ENCODE measurements at regions not wholly inside any gene's neighbourhood (a gene's known extent, or its start where the extent isn't known, plus 50 kb on each side); places are given as distances from the start of the nearest gene placed in this dataset.

- no peak for DNase-seq (ENCODE audit: low spot score)
- in situ Hi-C loops (cut with HindIII; ENCODE audit: low sequenced_read_pairs), result no loop called here
Measured at GRCh38 chr6:98590136-98590681, 244.2 kb upstream of the POU3F2 start.

GRCh38 chr6:98590997-98591396 is 243.4 kb upstream of the POU3F2 start:
- in situ Hi-C loops (cut with HindIII; ENCODE audit: low sequenced_read_pairs), result no loop called here

DNA sequence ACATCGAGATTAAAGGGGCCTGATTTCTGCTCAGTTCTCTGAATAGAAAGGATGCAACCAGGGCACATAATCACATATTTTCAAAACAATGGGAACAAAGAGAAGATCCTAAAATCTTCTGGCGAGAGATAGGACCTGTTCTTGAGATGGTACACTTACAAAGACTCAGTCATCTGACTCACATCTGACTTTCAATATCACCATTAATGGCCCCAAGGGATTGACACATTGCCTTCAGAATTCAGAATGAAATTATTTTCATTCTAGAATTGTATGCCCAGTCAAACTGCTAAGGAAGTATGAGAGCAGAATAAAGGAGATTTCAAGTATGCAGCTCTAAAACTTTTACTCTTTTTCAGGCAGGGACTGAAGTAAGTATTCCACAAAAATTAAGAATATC is 240.7 kb upstream of the POU3F2 start:
- no peak for DNase-seq (ENCODE audit: low spot score)
- in situ Hi-C loops (cut with HindIII; ENCODE audit: low sequenced_read_pairs), result no loop called here

More at GRCh38 chr6:98590997-98591396, 243.4 kb upstream of the POU3F2 start:
- DNase-seq (ENCODE audit: low spot score), result peak; percentile 20

DNA sequence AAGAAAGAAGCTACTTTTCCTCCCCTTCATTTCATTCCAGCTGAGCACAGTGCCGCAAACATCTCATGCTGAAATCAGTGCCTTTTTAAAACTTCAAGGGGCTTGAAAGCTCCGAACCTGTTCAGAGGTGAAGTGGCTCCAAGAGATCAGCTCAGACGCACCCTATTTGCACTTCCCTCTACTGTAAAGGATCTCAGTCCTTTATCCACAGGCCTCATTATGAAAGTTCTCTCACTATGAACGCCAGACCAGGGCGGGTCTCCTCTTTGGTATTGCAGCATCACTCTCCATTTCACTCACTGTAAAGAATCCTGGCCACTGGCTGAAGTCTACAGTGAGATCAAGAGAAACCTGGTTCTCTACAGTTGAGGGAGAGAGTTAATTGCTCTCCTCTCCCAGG is 232.7 kb upstream of the POU3F2 start:
- DNase-seq (ENCODE audit: low spot score), result no peak
- in situ Hi-C loops (cut with HindIII; ENCODE audit: low sequenced_read_pairs), result no loop called here

- no peak for DNase-seq (ENCODE audit: low spot score)
- in situ Hi-C loops (cut with HindIII; ENCODE audit: low sequenced_read_pairs), result no loop called here
Measured at GRCh38 chr6:98605705-98606104, 228.7 kb upstream of the POU3F2 start.

GRCh38 chr6:98627129-98627775 is 207.1 kb upstream of the POU3F2 start:
- in situ Hi-C loops (cut with HindIII; ENCODE audit: low sequenced_read_pairs), result no loop called here
- no peak for DNase-seq (ENCODE audit: low spot score)

- in situ Hi-C loops (cut with HindIII; ENCODE audit: low sequenced_read_pairs), result no loop called here
- DNase-seq (ENCODE audit: low spot score), result no peak
Measured at GRCh38 chr6:98633886-98634285, 200.5 kb upstream of the POU3F2 start.

- in situ Hi-C loops (cut with HindIII; ENCODE audit: low sequenced_read_pairs), result no loop called here
- DNase-seq (ENCODE audit: low spot score), result no peak
Measured at GRCh38 chr6:98634569-98634968, 199.8 kb upstream of the POU3F2 start.

DNA sequence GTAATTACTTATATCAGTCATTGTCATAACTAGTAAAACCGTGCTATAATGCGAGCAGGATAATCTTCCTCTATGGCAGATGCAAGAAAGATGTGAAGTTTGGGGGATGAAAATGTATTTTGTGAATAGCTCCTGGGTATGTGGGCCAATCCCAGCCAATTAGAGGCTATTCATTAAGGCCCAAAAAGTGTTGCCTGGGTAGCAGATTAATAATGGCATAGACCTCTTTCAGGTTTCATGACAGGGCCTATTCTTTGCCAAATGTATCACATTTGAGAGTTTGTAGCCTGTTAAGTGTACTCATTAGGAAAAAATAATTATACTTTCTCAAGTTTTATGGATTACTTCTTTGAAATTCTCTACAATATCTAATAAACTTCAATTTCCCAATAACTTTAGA is 199.2 kb upstream of the POU3F2 start:
- in situ Hi-C loops (cut with HindIII; ENCODE audit: low sequenced_read_pairs), result no loop called here
- DNase-seq (ENCODE audit: low spot score), result no peak

DNA sequence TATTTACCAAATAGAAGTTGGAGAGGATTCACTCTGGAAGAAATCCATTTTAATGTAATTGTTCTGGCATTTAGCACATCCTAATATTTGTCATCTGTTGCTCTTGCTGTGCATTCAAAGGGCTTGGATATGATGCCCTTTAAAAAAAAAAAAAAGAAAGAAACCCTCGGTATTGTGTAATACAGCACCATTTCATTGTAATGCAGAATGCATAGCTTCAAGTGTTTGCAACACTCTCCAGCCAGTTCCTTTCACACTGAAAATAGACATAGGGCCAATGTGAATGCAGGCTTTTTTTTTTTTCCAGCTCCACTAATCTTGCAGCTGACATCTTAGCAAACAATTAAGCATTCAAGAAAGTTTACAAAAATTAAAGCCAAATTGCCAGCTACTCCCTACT is 197.4 kb upstream of the POU3F2 start:
- in situ Hi-C loops (cut with HindIII; ENCODE audit: low sequenced_read_pairs), result no loop called here
- DNase-seq (ENCODE audit: low spot score), result no peak

- DNase-seq (ENCODE audit: low spot score), result no peak
- in situ Hi-C loops (cut with HindIII; ENCODE audit: low sequenced_read_pairs), result no loop called here
Measured at GRCh38 chr6:98639089-98639635, 195.2 kb upstream of the POU3F2 start.

DNA sequence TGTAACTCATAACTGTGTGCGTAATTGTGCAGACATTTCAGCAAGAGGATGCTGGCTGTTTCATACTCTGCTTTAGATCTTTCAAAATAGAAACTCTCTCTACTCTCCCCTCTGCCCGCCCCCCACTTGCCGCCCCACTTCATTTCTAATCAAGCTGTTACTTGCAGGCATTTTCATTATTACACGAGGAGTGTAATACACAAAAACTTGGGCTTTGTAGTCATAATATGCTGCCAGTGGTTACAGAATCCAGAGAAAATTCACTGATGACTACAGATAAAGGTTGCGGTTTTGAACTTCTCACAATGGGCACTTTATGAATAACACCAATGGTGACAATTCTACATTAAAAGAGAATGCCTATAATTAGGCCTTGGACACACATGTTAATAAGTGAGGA is 194.0 kb upstream of the POU3F2 start:
- in situ Hi-C loops (cut with HindIII; ENCODE audit: low sequenced_read_pairs), result no loop called here
- no peak for DNase-seq (ENCODE audit: low spot score)

GRCh38 chr6:98641949-98642719 is 192.2 kb upstream of the POU3F2 start:
- DNase-seq (ENCODE audit: low spot score), result no peak
- in situ Hi-C loops (cut with HindIII; ENCODE audit: low sequenced_read_pairs), result no loop called here

GRCh38 chr6:98644063-98644462 is 190.3 kb upstream of the POU3F2 start:
- in situ Hi-C loops (cut with HindIII; ENCODE audit: low sequenced_read_pairs), result no loop called here

GRCh38 chr6:98648211-98648914 is 186.0 kb upstream of the POU3F2 start:
- DNase-seq (ENCODE audit: low spot score), result no peak
- in situ Hi-C loops (cut with HindIII; ENCODE audit: low sequenced_read_pairs), result no loop called here

More at GRCh38 chr6:98644063-98644462, 190.3 kb upstream of the POU3F2 start:
- no peak for DNase-seq (ENCODE audit: low spot score)

- in situ Hi-C loops (cut with HindIII; ENCODE audit: low sequenced_read_pairs), result no loop called here
- DNase-seq (ENCODE audit: low spot score), result no peak
Measured at GRCh38 chr6:98650941-98651340, 183.4 kb upstream of the POU3F2 start.

DNA sequence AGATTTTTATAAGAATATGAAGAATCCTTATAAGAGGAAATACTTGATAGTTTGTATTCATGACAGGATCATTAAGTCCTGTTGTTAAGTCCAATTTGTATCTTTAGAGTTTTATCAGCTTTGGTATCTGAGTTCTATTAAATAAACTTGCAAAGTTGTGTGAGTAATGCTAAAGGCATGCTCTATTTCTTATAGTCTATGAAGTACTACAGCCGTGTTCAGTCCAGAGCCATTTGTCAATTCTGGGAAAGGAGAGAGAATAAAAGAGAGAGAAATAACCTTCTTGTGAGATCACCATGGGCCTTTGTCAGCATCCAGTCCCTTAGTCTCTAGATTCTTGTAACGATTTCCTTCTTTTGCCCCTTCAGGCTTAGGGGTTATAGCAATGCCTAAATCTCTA is 181.2 kb upstream of the POU3F2 start:
- DNase-seq (ENCODE audit: low spot score), result no peak
- in situ Hi-C loops (cut with HindIII; ENCODE audit: low sequenced_read_pairs), result no loop called here

- in situ Hi-C loops (cut with HindIII; ENCODE audit: low sequenced_read_pairs), result no loop called here
- no peak for DNase-seq (ENCODE audit: low spot score)
Measured at GRCh38 chr6:98657764-98658163, 176.6 kb upstream of the POU3F2 start.

- no peak for DNase-seq (ENCODE audit: low spot score)
- in situ Hi-C loops (cut with HindIII; ENCODE audit: low sequenced_read_pairs), result no loop called here
Measured at GRCh38 chr6:98669371-98669770, 165.0 kb upstream of the POU3F2 start.
